ENCODE measurements at regions not wholly inside any gene's neighbourhood (a gene's known extent, or its start where the extent isn't known, plus 50 kb on each side); places are given as distances from the start of the nearest gene placed in this dataset.

DNA sequence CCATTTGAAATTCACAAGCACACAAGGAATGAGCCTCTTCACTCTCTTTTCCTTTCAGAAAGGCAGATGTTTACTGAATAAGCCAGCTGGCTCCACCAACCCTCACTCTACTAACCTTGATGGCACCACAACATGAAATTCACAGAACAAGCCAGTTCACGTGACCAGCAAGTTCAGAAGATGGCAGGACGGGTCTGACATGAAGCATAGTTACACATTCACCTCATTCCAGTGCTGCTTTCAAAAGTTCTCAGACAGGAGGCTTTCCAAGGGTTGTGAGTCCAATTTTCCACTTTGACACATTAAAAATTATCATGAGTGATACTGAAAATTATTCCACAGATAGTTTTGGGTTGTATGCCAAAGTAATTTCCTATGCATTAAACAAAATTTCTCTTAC is 74.2 kb upstream of the MBOAT2 start:
- DNase-seq: no peak

DNA sequence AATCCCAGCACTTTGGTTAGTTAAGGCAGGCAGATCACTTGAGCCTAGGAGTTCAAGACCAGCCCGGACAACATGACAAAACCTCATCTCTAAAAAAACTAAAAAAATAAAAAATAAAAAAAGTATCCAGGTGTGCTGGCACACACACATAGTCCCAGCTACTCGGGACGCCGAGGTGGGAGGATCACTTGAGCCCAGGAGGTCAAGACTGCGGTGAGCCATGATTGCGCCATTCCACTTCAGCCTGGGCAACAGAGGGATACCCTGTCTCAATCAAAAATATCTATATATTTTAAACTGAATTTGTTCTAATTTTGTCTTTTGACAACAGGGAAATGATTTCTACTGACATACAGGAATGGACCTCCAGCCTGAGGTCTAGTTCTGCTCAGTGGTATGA is 73.3 kb upstream of the MBOAT2 start:
- no peak for DNase-seq

DNA sequence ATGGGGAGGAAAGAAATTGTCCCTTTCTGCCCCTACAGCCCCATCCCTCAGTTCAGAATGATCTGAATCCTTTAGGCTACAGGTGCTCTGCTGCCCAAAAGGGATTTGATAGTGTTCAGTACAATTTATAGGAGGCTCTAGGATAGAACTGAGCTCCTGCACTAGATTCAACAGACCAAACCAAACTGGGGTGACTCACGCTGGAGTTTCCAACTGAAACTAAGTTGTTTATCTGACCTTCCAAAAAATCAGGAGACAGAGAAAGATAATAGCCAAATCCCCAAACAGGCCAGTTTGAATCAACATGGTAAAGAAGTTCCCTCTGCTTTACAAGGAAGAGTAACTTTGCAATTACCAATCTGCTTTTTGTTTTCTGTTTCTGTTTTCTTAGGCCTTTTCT is 72.7 kb upstream of the MBOAT2 start:
- DNase-seq: no peak

DNA sequence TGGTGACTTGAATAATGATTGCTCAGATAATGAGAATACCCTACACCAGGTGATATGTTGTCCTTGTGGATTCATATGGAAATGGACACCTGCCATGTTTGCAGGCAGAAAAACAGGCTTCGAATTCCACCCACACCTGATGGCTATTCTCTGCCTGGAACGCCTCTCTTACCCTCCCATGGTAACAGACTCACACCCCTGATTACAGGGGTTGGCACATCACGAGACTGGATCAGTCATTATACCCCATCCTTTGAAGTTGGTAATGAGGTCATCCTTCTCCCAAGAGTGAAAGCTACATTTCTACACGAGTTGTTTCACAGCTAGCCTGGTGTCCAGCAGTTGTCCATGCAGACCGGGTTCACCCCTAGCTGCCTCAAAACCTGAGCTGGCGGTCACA is 71.4 kb upstream of the MBOAT2 start:
- no peak for DNase-seq

GRCh38 chr2:9071584-9072124 is 68.2 kb upstream of the MBOAT2 start:
- no peak for DNase-seq

GRCh38 chr2:9071032-9071431 is 67.5 kb upstream of the MBOAT2 start:
- DNase-seq: peak; percentile 72

- DNase-seq: no peak
Measured at GRCh38 chr2:9069543-9069942, 66.1 kb upstream of the MBOAT2 start.

DNA sequence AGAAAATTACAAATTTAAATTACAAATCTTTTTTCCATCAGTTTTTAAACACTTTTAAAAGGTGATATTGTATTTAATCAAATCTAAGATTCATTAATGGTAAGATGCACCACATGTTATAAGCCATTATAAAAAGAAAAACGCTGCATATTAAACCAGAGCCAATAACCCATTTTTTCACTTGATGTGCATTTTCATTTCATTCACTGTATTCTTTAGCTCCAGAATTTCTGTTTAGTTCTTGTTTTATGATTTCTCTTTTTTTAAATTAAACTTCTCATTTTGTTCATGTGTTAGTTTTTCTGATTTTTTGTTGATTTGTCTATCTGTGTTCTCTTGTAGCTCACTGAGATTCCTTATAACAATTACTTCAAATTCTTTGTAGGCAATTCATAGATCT is 62.4 kb upstream of the MBOAT2 start:
- no peak for DNase-seq

GRCh38 chr2:9063023-9063606 is 59.6 kb upstream of the MBOAT2 start:
- DNase-seq: no peak

DNA sequence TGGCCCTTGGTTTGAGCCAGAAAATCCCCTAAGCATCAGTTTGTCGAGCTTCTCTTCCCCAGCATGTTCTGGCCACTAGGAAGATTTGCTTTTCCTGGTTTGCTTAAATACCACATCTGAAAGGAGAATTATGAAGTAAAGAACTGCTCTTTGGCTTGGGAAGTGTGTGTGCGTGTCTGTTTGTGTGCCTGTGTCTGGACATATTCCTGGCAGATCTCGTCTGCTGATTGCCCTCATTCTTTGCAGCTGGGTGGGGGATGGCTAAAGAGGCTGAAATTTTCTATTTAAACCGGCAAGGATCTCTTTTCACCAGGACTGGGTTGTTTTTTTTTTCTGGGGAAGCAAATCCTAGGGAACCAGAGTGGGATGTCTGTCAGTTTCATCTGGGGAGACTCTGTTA is 57.3 kb upstream of the MBOAT2 start:
- DNase-seq: no peak

DNA sequence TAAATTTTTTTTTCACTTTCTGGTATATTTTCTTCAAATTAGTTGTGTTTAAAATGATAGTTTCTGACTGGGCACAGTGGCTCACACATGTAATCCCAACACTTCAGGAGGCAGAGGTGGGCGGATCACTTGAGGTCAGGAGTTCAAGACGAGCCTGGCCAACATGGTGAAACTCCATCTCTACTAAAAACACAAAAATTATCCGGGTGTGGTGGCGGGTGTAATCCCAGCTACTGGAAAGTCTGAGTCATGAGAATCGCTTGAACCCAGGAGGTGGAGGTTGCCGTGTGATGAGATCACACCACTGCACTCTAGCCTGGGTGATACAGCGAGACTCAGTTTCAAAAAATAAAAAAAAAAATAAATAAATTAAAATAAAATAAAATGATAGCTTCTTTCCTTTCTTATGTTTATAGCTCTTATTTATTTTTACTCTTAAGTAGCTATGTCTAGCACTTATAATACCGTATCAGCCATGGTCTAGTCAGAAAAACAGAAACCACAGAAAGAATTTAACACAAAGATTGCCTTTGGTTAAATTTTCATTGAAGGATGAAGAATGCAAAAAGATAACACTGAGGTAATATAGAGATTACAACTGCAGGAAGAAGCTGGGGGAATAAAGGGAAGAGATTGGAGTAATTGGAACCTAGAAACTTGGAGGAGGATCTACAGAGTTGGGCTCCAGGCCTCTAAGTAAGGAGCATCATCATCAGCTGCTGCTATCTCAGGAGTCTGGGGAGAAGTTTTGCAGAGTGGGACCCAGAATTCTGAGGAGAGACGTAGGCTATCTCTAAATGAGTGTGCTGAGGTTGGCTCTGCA is 54.7 kb upstream of the MBOAT2 start:
- DNase-seq: peak; percentile 62

GRCh38 chr2:9055471-9055870 is 52.0 kb upstream of the MBOAT2 start:
- no peak for DNase-seq

- DNase-seq: no peak
Measured at GRCh38 chr2:9053534-9053931, 50.0 kb upstream of the MBOAT2 start.
